HT1080 (cell line): ENCODE measurements at regions not wholly inside any gene's neighbourhood (a gene's known extent, or its start where the extent isn't known, plus 50 kb on each side); places are given as distances from the start of the nearest gene placed in this dataset.

Source experiments
- DNase-seq: peaks from one replicate; pipeline ENCODE4 v3.0.0-alpha.2; 2015; ENCODE audit warnings: low read depth

DNA sequence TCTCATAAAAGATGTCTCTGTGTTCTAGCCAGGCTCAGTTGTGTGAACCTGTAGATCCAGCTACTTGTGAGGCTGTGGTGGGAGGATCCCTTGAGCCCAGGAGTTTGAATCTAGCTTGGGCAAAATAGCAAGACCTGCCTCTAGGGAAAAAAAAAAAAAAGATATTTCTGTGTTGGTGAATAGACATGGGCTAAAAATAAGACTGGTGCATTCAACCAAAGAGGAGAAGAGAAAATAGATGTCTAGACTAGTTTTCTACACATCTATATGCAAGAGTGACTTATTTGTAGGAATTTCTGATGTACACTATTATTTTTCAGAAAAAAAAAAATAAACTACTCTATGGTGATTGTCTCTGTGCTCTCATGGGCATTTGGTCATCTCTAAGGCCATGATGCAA lies 555.1 kb downstream of the BCL11A start:
- no peak for DNase-seq

DNA sequence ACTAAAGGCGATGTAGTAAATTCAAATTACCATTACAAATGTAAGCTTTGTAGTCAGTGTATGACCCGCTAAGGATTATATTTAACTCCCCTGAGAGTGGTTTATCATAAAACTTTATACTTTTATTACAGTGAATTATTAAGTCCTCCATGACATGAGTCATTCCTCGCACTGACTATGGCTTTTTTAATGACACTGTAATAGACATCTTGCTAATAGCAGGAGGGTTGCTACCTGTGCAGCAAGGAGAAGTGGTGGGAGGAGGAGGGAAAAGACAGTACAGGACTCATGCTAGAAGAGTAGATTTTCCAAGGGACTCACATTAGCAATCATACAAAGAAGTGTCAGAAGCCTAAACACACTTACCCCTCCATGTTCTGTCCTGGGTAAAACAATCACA lies 556.1 kb downstream of the BCL11A start:
- DNase-seq = no peak

- no peak for DNase-seq
Measured at GRCh38 chr2:59996855-59997254, 556.6 kb downstream of the BCL11A start.

DNA sequence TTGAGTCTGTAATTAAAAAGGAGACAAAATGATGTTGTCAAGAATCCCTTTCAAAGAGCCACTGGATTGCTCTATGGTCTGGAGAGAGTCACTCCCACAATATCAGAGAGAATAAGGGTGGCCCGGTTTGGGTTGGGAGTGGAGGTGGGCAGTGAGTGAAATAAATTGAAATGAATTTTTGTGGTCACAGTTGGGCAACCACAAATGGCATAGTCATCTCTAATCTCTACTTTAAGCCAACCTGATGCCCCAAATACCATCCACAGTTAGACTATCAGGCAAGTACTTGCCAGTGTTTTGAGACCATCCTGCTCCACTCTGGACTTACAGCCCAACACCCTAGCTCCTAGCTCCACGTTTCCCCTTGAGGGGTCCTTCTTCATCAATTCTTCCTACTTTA lies 559.7 kb downstream of the BCL11A start:
- no peak for DNase-seq

DNA sequence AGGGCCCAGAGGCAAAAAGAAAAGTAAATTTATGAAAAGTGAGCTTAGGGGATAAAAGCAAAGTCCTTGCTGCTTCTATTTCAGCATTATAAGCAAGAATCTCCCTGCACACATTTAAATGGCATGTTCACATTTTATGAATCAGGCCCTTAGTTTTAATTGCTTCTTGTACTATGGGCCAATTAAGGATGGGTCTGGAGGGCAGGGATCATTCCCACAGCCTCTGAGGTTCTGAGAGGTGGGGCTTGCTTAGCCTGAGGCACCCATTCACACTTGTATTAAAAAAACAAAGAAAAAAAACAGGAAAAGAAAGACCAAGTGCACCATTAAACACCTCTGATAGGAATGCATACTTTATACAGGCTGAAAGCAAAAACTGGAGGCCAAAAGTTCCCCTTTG lies 565.1 kb downstream of the BCL11A start:
- no peak for DNase-seq

DNA sequence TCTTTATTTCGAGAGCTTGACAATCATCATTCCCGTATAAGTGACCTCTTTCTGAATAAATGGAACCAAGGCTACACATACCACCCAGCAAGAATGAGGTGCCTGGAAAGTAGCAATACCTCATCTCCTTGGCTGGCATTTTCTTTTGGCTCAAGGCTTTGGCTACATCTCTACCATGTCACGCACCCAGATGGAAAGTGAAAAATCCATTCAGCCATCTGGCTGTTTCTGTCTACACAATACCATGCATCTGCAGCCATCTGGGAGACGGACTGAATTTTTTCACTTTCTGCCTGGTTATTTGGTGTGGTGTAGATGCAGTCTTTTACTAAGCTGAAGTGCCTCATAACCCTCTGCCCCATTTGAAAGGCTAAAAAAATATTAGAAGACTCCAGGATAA lies 566.9 kb downstream of the BCL11A start:
- no peak for DNase-seq

DNA sequence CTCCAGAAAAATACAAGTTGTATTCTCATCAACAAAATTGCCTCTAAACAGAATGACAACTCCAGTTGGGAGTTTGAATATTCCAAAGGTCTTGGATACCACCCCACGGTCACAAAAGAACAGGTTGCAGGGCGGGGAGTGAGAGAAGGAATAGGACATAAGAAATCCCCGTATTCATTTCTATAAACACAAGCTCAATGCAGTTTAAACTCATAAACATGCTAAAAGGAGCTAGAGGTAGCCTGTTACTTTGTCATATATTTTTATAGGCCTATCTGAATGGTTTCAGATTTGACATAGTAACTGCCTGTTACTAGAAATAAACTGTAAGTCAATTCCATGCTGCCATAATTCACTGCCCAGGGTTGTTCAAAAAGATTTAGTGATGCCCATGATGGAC lies 567.5 kb downstream of the BCL11A start:
- DNase-seq = no peak

DNA sequence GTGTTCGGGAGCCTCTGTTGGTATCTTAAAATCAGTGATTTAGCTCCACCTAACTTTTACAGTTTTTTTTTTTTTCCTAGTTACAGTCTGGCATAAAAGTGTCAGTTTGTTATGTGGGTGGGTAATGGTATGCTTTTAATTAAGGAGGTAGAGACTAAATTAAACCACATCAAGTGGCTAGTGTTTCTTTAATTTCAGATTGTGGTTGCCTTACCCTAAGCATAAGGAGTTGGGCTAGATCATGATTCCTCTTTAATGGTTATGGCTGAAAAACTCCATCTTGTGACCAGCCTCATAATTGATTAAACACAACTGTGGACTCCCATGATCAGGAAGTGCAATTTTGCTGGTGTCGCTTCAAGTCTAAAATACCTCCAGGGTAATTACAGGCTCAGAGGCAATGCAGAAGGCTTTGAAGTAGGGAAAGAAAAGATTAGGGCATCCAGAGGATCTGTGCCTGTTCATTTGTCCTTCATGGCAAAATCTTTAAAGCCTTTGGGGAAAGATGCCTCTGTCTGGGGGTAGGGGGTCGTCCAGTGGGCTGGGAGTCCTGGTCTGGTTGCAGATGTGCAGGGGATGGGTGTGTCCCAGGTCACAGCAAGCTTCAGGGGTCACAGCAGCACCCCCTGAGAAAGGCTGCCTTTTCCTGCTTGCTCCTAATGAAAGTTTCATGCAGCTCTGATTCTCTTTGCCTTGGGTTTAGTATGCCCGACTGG lies 579.2 kb downstream of the BCL11A start:
- DNase-seq = no peak

DNA sequence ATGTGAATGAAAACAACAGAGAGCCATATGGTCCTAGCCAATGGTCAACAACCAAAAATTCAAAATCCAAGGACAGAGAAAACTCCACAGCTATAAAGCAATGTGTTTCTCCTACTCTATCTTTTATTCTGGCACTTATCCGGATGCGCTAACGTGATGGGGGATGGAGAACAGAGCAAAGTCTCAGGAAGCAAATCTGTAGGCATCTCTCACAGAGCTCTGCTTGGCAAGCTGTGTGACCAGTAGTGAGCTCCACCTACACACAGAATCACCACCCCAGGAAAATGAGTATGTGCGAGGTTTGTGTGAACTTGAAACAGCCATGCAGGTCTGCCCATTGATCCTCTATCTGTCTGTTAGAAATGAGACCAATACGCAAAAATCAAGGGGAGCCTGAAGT lies 584.3 kb downstream of the BCL11A start:
- no peak for DNase-seq

DNA sequence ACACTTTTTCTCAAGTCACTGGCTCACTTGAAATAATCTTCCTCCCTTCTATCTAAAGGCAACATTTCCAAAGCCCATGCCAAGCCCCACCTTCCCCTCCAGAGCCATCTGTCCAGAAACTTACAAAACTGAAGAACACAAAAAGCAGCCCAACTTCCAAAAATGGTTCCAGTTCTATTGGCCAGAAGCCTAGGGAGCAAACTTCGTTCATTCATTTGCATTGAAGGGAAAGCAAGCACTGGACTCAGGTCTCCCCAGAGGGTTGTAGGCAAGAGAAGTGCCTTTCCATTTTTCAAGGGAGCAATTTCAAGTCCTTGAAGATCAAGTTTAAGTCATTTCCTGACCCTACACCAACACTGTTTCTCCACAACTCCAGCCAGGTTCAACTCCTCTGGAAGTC lies 585.0 kb downstream of the BCL11A start:
- no peak for DNase-seq

DNA sequence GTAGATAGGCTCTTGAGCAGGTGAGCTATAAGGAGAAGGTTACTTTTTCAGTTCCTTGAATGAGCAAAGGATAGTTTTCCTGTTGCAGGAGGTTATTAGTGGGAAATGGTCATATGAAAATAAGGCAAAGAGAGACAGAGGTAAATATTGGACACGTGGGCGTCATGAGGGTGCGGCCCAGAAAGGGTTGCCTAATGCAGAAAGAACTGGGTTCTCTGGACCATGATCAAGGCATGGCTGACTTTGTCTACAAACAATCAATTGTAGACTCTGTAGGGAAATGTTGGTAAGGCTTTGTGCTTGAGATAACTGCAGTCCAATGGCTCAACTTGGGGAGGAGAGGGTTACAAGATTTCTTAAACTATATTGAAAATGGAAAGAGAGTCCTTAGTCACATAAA lies 585.8 kb downstream of the BCL11A start:
- no peak for DNase-seq

- no peak for DNase-seq
Measured at GRCh38 chr2:59963157-59963556, 590.3 kb downstream of the BCL11A start.

DNA sequence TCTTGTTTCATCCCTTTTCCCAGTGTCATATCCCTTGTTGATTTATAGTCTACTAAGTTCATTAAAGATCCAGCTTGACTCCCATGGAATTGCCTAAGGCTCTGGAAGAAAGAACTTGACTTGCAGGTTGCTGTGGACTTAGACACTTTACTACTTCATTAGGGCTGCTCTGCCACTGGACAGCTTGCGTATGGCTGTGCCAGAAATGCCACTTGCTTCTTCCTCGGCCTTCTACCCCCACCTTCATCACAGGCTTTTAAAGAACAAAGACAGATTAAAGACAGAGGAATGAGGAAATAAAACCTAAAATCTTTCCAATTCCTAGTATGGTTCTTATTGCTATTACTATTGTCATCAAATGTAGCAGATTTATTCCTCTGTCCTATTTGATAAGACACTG lies 591.7 kb downstream of the BCL11A start:
- no peak for DNase-seq

GRCh38 chr2:59959944-59960343 lies 593.5 kb downstream of the BCL11A start:
- DNase-seq = no peak

- no peak for DNase-seq
Measured at GRCh38 chr2:59957504-59957903, 596.0 kb downstream of the BCL11A start.

- DNase-seq = no peak
Measured at GRCh38 chr2:59956981-59957380, 596.5 kb downstream of the BCL11A start.

- DNase-seq = no peak
Measured at GRCh38 chr2:59947917-59948541, 605.4 kb downstream of the BCL11A start.

- DNase-seq = no peak
Measured at GRCh38 chr2:59947209-59947608, 606.2 kb downstream of the BCL11A start.

- no peak for DNase-seq
Measured at GRCh38 chr2:59939236-59939635, 614.2 kb downstream of the BCL11A start.

DNA sequence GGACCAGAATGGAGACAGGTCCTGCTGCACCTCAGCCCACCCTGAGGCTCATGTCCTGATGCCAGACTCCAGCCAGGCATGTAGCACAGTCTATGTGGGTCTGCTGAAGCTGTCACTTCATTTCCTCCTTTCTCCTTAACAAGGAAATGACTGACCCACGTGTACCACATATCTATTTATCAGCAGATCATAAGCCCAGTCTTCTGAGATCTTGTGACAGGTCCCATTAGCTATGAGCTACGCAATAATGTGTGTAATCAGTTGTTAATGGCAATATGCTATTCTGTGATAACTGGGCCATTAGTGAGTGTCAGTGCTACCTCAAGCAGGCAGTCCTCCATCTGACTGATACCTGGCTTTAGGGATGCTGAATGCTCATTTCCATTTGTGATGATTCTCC lies 615.3 kb downstream of the BCL11A start:
- no peak for DNase-seq

- DNase-seq = no peak
Measured at GRCh38 chr2:59936048-59936447, 617.4 kb downstream of the BCL11A start.

DNA sequence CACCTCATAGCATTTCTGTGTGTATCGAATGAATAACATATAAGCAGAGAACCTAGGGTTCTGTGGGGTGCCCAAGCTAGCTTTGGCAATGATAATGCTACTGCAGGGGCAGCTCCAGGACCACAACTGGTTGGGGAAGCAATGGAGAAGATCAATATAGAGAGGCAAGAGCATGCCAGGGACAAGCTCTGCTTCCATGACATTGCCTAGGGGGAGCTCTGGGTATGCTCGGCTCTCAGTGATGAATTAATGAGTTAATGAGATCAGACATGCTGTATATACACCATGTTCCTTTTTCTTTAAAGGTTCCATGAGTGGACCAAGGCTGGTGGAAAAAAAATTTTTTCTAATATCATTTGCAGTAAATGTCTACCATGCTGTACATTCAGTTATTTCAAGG lies 618.4 kb downstream of the BCL11A start:
- no peak for DNase-seq

DNA sequence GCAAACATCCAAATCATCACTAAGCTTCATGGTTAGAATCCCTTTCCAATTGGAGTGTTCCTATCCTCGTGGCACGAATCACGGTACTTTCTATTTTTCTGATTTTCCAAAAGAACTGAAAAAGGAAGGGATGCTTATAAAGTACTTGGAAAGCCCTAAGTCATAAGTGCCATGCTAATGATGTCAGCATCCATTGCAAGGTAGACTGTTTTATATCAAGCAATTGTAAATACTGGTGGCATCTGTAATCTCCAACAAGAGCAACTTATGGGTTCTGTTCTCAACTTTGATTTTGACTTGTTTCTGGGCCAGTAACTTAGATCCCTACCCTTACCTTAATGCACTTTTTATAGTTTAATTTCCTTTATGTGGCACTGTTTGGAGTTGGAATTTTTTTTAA lies 619.5 kb downstream of the BCL11A start:
- no peak for DNase-seq

- no peak for DNase-seq
Measured at GRCh38 chr2:59932341-59932740, 621.1 kb downstream of the BCL11A start.
